ENCODE measurements at regions not wholly inside any gene's neighbourhood (a gene's known extent, or its start where the extent isn't known, plus 50 kb on each side); places are given as distances from the start of the nearest gene placed in this dataset.

GRCh38 chr18:22566703-22567420 lies 149.1 kb upstream of the CTAGE1 start:
- Histone ChIP-seq H4K20me1 (ENCODE audit: control insufficient read depth, insufficient read depth, low read depth, low read length) (no peaks in the 10 kb centered on the region), H3K27ac (ENCODE audit: low read depth, low read length) (no peak overlapping the region), H3K9me3 (ENCODE audit: control insufficient read depth, insufficient read depth, low read length) (no peaks in the 10 kb centered on the region), H3K36me3 (ENCODE audit: control insufficient read depth, low read length) (no peaks in the 10 kb centered on the region), H3K4me3 (ENCODE audit: low read length) (no peak overlapping the region), H3K4me2 (ENCODE audit: low read length) (no peak overlapping the region), H3K9me2 (replicated peaks; ENCODE audit: control insufficient read depth, low read length) (no peaks in the 10 kb centered on the region), H3K4me1 (ENCODE audit: control insufficient read depth, low read length) (no peaks in the 10 kb centered on the region), H3F3A (ENCODE audit: control insufficient read depth, insufficient read depth) (no peaks in the 10 kb centered on the region), H3K79me2 (ENCODE audit: control insufficient read depth, low read length) (no peaks in the 10 kb centered on the region), H3K27me3 (ENCODE audit: control insufficient read depth, low read length) (no peaks in the 10 kb centered on the region)
- no peak for TF ChIP-seq EZH2phosphoT487 (IDR thresholded peaks at IDR 0.05; ENCODE audit: borderline replicate concordance, low read length)
- TF ChIP-seq CTCF (IDR thresholded peaks at IDR 0.05; ENCODE audit: low read depth, low read length, poor library complexity, severe bottlenecking) = no peak

DNA sequence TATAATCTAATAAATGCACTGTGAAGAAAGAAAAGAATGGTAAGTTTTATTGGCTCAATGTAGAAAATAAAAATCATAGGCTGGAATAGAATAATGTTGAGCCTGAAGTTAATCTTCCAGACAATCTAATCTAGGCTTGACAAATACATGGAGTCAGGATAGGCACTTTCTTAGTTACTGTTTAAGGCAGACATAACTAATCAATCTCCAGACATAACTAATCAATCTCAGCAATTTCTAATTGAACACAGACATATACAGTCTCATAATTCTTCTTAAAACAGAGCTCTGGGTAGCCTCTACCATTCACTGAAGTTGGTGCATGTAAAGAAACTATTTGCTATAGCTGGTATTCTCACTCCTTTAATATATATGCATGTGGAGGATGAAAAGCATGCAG lies 150.1 kb upstream of the CTAGE1 start:
- no peak overlapping the region for H3K4me3 ChIP-seq (ENCODE audit: low read length)
- no peak overlapping the region for H3K27ac ChIP-seq (ENCODE audit: low read depth, low read length)
- TF ChIP-seq EZH2phosphoT487 (IDR thresholded peaks at IDR 0.05; ENCODE audit: borderline replicate concordance, low read length) (no peak), CTCF (IDR thresholded peaks at IDR 0.05; ENCODE audit: low read depth, low read length, poor library complexity, severe bottlenecking) (no peak)
- no peaks in the 10 kb centered on the region for H3K27me3 ChIP-seq (ENCODE audit: control insufficient read depth, low read length)
- H3K36me3 ChIP-seq (ENCODE audit: control insufficient read depth, low read length) = no peaks in the 10 kb centered on the region
- no peaks in the 10 kb centered on the region for H3F3A ChIP-seq (ENCODE audit: control insufficient read depth, insufficient read depth)
- no peaks in the 10 kb centered on the region for H4K20me1 ChIP-seq (ENCODE audit: control insufficient read depth, insufficient read depth, low read depth, low read length)
- H3K9me2 ChIP-seq (replicated peaks; ENCODE audit: control insufficient read depth, low read length) = no peaks in the 10 kb centered on the region
- H3K4me2 ChIP-seq (ENCODE audit: low read length) = no peak overlapping the region
- no peaks in the 10 kb centered on the region for H3K79me2 ChIP-seq (ENCODE audit: control insufficient read depth, low read length)
- no peaks in the 10 kb centered on the region for H3K9me3 ChIP-seq (ENCODE audit: control insufficient read depth, insufficient read depth, low read length)
- H3K4me1 ChIP-seq (ENCODE audit: control insufficient read depth, low read length) = no peaks in the 10 kb centered on the region

GRCh38 chr18:22570492-22570891 lies 152.8 kb upstream of the CTAGE1 start:
- no peak overlapping the region for H3K27ac ChIP-seq (ENCODE audit: low read depth, low read length)
- no peaks in the 10 kb centered on the region for H3K9me3 ChIP-seq (ENCODE audit: control insufficient read depth, insufficient read depth, low read length)
- TF ChIP-seq EZH2phosphoT487 (IDR thresholded peaks at IDR 0.05; ENCODE audit: borderline replicate concordance, low read length) = no peak
- TF ChIP-seq CTCF (IDR thresholded peaks at IDR 0.05; ENCODE audit: low read depth, low read length, poor library complexity, severe bottlenecking) = no peak
- no peaks in the 10 kb centered on the region for H3K4me1 ChIP-seq (ENCODE audit: control insufficient read depth, low read length)
- no peaks in the 10 kb centered on the region for H4K20me1 ChIP-seq (ENCODE audit: control insufficient read depth, insufficient read depth, low read depth, low read length)
- H3F3A ChIP-seq (ENCODE audit: control insufficient read depth, insufficient read depth) = no peaks in the 10 kb centered on the region
- no peaks in the 10 kb centered on the region for H3K36me3 ChIP-seq (ENCODE audit: control insufficient read depth, low read length)
- no peak overlapping the region for H3K4me2 ChIP-seq (ENCODE audit: low read length)
- no peaks in the 10 kb centered on the region for H3K27me3 ChIP-seq (ENCODE audit: control insufficient read depth, low read length)
- no peak overlapping the region for H3K4me3 ChIP-seq (ENCODE audit: low read length)
- H3K9me2 ChIP-seq (replicated peaks; ENCODE audit: control insufficient read depth, low read length) = no peaks in the 10 kb centered on the region
- H3K79me2 ChIP-seq (ENCODE audit: control insufficient read depth, low read length) = no peaks in the 10 kb centered on the region

Measured in DOHH2 (cell line).